Fibroblast of lung (primary cell): ENCODE measurements at regions not wholly inside any gene's neighbourhood (a gene's known extent, or its start where the extent isn't known, plus 50 kb on each side); places are given as distances from the start of the nearest gene placed in this dataset.

Experiments used
- DNase-seq, 2 donors: peaks; one replicate each; pipeline versions ENCODE4 v3.0.0 to v3.0.0-alpha.2; 2010; ENCODE audit warnings: low read depth in 2 of 2
- H2AFZ ChIP-seq: 2 replicates; pipeline ENCODE4 v1.5.1; 2012; ENCODE audit warnings: low read length, control low read depth, inconsistent platforms
- H3K27ac ChIP-seq: 2 replicates; pipeline ENCODE4 v1.5.1; 2011; ENCODE audit warnings: low read length, control low read depth; ENCODE audit not compliant: insufficient read depth
- H3K27me3 ChIP-seq: 2 replicates; pipeline ENCODE4 v1.5.1; 2011; ENCODE audit warnings: mild to moderate bottlenecking, low read length; ENCODE audit not compliant: control insufficient read depth, insufficient read depth
- H3K36me3 ChIP-seq: 2 replicates; pipeline ENCODE4 v1.5.1; 2011; ENCODE audit warnings: low read length; ENCODE audit not compliant: control insufficient read depth, insufficient read depth
- H3K4me1 ChIP-seq: 2 replicates; pipeline ENCODE4 v1.5.1; 2011; ENCODE audit warnings: low read length; ENCODE audit not compliant: control insufficient read depth, insufficient read depth; ENCODE audit errors: extremely low read depth
- H3K4me2 ChIP-seq: 2 replicates; pipeline ENCODE4 v1.5.1; 2011; ENCODE audit warnings: low read length, control low read depth; ENCODE audit not compliant: insufficient read depth; ENCODE audit errors: extremely low read depth
- H3K4me3 ChIP-seq, 4 experiments: fragments of 200-600 bp in 1 of 4; sonication (generic) in 1 of 4; replicated peaks in 1 of 4; 2 replicates each; pipeline ENCODE4 v1.5.1; 2011 to 2016; ENCODE audit warnings: low read length in 4 of 4, low read depth in 3 of 4, mild to moderate bottlenecking in 3 of 4, control low read depth in 2 of 4, inconsistent platforms in 1 of 4, mixed read lengths in 1 of 4; ENCODE audit not compliant: insufficient read depth in 1 of 4; ENCODE audit errors: control extremely low read depth in 1 of 4
- H3K79me2 ChIP-seq: 2 replicates; pipeline ENCODE4 v1.5.1; 2012; ENCODE audit warnings: mild to moderate bottlenecking, low read length, inconsistent platforms; ENCODE audit not compliant: control insufficient read depth, insufficient read depth
- H3K9ac ChIP-seq: 2 replicates; pipeline ENCODE4 v1.5.1; 2011; ENCODE audit warnings: mild to moderate bottlenecking, low read length, control low read depth; ENCODE audit not compliant: insufficient read depth
- H3K9me3 ChIP-seq: 2 replicates; pipeline ENCODE4 v1.5.1; 2012; ENCODE audit warnings: low read depth, low read length; ENCODE audit not compliant: control insufficient read depth, insufficient read depth
- H4K20me1 ChIP-seq: 2 replicates; pipeline ENCODE4 v1.5.1; 2011; ENCODE audit warnings: low read length; ENCODE audit not compliant: control insufficient read depth, insufficient read depth; ENCODE audit errors: extremely low read depth
- EZH2 ChIP-seq: IDR thresholded peaks from 2 replicates; pipeline ENCODE4 v1.5.1; 2012; ENCODE audit warnings: low read length, control low read depth, mild to moderate bottlenecking; ENCODE audit errors: missing control alignments
- TF ChIP-seq, protein P1 (sequence below), 2 donors: IDR thresholded peaks in 1 of 2; conservative IDR thresholded peaks in 1 of 2; 1 replicate in 1 of 2; 2 replicates in 1 of 2; pipeline ENCODE4 v1.5.1; 2011 to 2012; ENCODE audit warnings: low read length in 2 of 2, control low read depth in 1 of 2, inconsistent platforms in 1 of 2, low read depth in 1 of 2, mild to moderate bottlenecking in 1 of 2

DNA sequence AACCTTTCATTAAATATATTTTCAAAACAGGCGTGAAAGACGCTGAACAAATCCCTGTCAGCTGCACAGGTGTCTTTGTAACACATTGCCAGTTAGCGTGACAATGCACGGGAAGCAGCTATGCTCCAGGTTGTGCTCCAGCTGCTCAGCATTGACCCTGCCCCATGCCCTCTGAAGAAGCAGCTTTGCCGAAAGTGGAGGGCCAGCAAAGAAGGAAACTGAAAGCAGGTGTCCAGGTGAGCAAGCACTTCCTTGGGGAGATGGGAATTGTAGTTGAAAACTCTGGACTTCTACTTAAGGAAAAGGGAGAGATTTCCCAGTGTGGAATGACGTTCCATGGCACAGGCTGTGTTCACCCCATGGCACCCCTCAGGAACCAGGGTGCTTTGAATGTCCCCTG lies 125.7 kb downstream of the TTLL2 start:
- no peaks in the 10 kb centered on the region for H3K4me1 ChIP-seq
- no peak for DNase-seq
- no peaks in the 10 kb centered on the region for H4K20me1 ChIP-seq
- H3K27me3 ChIP-seq: no peaks in the 10 kb centered on the region
- no peak overlapping the region for H3K4me3 ChIP-seq
- no peak overlapping the region for H3K4me2 ChIP-seq
- no peak overlapping the region for H2AFZ ChIP-seq
- H3K79me2 ChIP-seq: no peaks in the 10 kb centered on the region
- H3K27ac ChIP-seq: no peak overlapping the region
- no peaks in the 10 kb centered on the region for H3K9me3 ChIP-seq
- no peak overlapping the region for H3K9ac ChIP-seq
- TF ChIP-seq, protein P1, sequence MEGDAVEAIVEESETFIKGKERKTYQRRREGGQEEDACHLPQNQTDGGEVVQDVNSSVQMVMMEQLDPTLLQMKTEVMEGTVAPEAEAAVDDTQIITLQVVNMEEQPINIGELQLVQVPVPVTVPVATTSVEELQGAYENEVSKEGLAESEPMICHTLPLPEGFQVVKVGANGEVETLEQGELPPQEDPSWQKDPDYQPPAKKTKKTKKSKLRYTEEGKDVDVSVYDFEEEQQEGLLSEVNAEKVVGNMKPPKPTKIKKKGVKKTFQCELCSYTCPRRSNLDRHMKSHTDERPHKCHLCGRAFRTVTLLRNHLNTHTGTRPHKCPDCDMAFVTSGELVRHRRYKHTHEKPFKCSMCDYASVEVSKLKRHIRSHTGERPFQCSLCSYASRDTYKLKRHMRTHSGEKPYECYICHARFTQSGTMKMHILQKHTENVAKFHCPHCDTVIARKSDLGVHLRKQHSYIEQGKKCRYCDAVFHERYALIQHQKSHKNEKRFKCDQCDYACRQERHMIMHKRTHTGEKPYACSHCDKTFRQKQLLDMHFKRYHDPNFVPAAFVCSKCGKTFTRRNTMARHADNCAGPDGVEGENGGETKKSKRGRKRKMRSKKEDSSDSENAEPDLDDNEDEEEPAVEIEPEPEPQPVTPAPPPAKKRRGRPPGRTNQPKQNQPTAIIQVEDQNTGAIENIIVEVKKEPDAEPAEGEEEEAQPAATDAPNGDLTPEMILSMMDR (conservative IDR thresholded peaks at IDR 0.05 in 1 of 2, IDR thresholded peaks at IDR 0.05 in 1 of 2; ENCODE audit: low read depth in 1 of 2, low read length in 2 of 2): no peak
- no peak for TF ChIP-seq EZH2
- no peaks in the 10 kb centered on the region for H3K36me3 ChIP-seq

DNA sequence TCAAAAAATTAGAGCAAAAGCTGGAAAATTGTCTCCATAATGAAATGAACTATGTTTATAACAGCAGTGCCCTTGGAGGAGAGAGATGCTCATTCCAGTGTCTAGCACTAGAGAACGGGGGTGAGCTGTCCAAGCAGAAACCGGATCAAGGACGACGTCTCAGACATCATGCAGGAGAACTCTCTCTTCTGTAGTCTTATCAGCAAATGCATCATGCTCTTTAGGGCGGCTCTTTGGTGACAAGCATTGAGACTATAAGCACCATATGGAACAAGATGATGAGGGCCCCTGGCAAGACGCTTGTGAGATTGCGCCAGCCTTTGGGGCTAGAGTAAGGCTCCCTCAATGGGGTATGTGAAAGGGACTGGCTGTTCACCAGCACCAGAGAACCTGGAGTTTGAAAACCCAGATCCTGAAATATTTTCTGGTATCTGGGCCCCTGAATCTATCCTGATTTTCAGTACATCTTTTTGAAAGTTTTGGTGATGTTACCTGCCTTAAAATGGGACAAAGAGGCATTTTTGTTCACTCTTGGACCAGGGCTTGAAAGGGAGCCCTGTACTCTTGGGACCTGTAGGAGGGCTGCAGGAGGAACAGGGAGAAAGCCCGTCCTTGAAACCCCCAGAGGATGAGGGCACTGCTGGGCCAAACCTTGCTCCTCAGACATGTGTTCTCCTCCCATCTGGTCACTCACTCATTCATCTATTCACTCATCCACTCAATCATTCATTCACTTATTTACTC lies 127.6 kb downstream of the TTLL2 start:
- Histone ChIP-seq H3K4me1 (no peaks in the 10 kb centered on the region), H3K79me2 (no peaks in the 10 kb centered on the region)
- TF ChIP-seq, protein P1 (conservative IDR thresholded peaks at IDR 0.05 in 1 of 2, IDR thresholded peaks at IDR 0.05 in 1 of 2; ENCODE audit: low read depth in 1 of 2, low read length in 2 of 2): no peak
- no peak for TF ChIP-seq EZH2

DNA sequence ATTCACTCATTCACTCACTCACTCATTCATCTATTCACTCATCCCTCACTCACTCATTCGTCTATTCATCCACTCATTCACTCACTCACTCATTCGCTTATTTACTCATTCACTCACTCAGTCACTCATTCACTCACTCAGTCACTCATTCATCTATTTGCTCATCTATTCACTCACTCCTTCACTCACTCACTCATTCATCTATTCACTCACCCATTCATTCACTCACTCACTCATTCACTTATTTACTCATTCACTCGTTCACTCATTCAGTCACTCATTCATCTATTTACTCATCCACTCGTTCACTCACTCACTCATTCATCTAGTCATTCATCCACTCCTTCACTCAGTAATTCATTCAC lies 128.2 kb downstream of the TTLL2 start:
- no peak overlapping the region for H3K9ac ChIP-seq
- H3K4me1 ChIP-seq: no peaks in the 10 kb centered on the region
- TF ChIP-seq EZH2: no peak
- TF ChIP-seq, protein P1 (conservative IDR thresholded peaks at IDR 0.05 in 1 of 2, IDR thresholded peaks at IDR 0.05 in 1 of 2; ENCODE audit: low read depth in 1 of 2, low read length in 2 of 2): no peak
- no peaks in the 10 kb centered on the region for H4K20me1 ChIP-seq
- H2AFZ ChIP-seq: no peak overlapping the region
- H3K79me2 ChIP-seq: no peaks in the 10 kb centered on the region
- H3K27me3 ChIP-seq: no peaks in the 10 kb centered on the region
- H3K9me3 ChIP-seq: no peaks in the 10 kb centered on the region
- H3K4me3 ChIP-seq: no peak overlapping the region
- no peak overlapping the region for H3K4me2 ChIP-seq
- no peaks in the 10 kb centered on the region for H3K36me3 ChIP-seq
- no peak for DNase-seq
- H3K27ac ChIP-seq: no peak overlapping the region

More for the DNA sequence above, 127.6 kb downstream of the TTLL2 start:
- H3K36me3 ChIP-seq: no peaks in the 10 kb centered on the region
- no peaks in the 10 kb centered on the region for H4K20me1 ChIP-seq
- H3K9ac ChIP-seq: no peak overlapping the region
- H2AFZ ChIP-seq: no peak overlapping the region
- H3K4me2 ChIP-seq: no peak overlapping the region
- DNase-seq: no peak
- H3K27me3 ChIP-seq: no peaks in the 10 kb centered on the region
- H3K27ac ChIP-seq: no peak overlapping the region
- no peaks in the 10 kb centered on the region for H3K9me3 ChIP-seq
- H3K4me3 ChIP-seq: no peak overlapping the region
